ENCODE measurements at regions not wholly inside any gene's neighbourhood (a gene's known extent, or its start where the extent isn't known, plus 50 kb on each side); places are given as distances from the start of the nearest gene placed in this dataset.

DNA sequence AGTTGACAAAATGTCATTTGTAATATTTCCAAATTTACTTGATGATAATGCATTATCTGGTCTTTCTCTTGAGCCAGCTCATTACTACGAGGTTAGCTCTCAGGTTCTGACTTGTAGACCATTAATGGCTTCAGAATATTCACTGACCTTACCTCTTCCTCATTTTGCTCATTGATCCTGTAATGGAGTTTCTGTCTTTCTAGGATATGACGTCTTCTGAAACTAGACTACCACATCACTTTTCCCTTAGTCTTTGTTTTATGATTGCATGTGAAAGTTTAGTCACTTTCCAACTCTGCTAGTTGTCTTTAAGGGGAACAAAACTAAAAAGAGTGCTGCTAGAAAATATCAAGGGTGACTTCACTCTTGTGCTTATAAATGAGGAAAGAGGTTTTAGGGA lies 697.6 kb downstream of the JRKL start:
- TF ChIP-seq, protein P1, sequence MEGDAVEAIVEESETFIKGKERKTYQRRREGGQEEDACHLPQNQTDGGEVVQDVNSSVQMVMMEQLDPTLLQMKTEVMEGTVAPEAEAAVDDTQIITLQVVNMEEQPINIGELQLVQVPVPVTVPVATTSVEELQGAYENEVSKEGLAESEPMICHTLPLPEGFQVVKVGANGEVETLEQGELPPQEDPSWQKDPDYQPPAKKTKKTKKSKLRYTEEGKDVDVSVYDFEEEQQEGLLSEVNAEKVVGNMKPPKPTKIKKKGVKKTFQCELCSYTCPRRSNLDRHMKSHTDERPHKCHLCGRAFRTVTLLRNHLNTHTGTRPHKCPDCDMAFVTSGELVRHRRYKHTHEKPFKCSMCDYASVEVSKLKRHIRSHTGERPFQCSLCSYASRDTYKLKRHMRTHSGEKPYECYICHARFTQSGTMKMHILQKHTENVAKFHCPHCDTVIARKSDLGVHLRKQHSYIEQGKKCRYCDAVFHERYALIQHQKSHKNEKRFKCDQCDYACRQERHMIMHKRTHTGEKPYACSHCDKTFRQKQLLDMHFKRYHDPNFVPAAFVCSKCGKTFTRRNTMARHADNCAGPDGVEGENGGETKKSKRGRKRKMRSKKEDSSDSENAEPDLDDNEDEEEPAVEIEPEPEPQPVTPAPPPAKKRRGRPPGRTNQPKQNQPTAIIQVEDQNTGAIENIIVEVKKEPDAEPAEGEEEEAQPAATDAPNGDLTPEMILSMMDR (IDR thresholded peaks at IDR 0.05; ENCODE audit: low read depth, low read length) = no peak
- no peak for TF ChIP-seq EZH2phosphoT487 (IDR thresholded peaks at IDR 0.05; ENCODE audit: low read depth)

Measured in OCI-LY3 (cell line).